ENCODE measurements at regions not wholly inside any gene's neighbourhood (a gene's known extent, or its start where the extent isn't known, plus 50 kb on each side); places are given as distances from the start of the nearest gene placed in this dataset.

DNA sequence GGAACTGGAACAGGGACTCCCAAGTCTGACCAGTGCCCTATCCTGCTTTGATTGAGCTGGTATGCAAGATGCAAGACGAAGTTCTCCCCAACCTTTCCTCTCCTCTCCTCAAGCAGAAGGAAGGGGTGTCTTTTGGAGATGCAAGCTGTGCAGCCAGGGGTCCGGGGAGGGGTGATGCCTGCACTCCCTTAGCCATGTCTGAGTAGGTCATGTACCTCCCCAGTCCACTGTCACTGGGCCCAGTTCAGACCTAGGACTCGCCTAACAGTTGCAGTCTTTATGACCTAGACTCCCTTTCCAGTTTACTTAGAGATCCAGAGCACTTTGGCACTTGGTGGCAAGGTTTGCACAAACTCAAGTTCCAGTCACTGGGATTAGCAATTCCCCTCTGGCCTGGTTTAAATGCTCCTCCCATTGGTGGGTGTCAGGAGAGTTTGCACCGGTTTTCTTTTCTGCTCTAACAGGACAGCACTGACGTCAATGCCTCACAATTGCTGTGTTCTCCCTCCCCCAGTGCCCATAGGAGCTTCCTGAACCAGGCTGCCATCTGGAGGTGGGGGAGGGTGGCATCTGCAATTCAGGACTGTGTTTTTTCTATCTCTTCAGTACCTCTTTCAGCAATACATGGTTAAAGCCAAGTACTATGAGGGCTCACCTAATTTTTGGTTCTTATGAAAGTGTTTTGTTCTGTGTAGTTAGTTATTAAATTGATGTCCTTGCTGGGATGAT is 782.2 kb downstream of the ARAP2 start:
- Mint-ChIP-seq H3K4me1 (no peaks in the 10 kb centered on the region), H3K36me3 (no peaks in the 10 kb centered on the region), H3K9me3 (peaks cover 0 to 18% (median 8%) of the 10 kb centered on the region in 7 donors), H3K27ac (no peak overlapping the region), H3K27me3 (ENCODE audit: low read depth in 3 of 3) (peaks cover 0 to 1% (median 1%) of the 10 kb centered on the region in 3 donors), H3K4me3 (no peak overlapping the region)
- no peaks in the 10 kb centered on the region for H3K79me2 ChIP-seq (ENCODE audit: insufficient read depth, low read length)
- peaks cover 6 to 7% of the 10 kb centered on the region in 2 donors for H3K9me3 ChIP-seq (replicated peaks in 1 of 2; ENCODE audit: control insufficient read depth in 1 of 2, insufficient read depth in 1 of 2, low read length in 2 of 2)
- no peak overlapping the region for H3K27ac ChIP-seq (ENCODE audit: low read depth in 1 of 2, low read length in 2 of 2)
- WGBS (ENCODE audit: insufficient coverage) = 100% methylated on average over 1 of the region's 5 CpGs
- H4K20me1 ChIP-seq (ENCODE audit: insufficient read depth, low read length) = no peaks in the 10 kb centered on the region
- TF ChIP-seq, protein P1, sequence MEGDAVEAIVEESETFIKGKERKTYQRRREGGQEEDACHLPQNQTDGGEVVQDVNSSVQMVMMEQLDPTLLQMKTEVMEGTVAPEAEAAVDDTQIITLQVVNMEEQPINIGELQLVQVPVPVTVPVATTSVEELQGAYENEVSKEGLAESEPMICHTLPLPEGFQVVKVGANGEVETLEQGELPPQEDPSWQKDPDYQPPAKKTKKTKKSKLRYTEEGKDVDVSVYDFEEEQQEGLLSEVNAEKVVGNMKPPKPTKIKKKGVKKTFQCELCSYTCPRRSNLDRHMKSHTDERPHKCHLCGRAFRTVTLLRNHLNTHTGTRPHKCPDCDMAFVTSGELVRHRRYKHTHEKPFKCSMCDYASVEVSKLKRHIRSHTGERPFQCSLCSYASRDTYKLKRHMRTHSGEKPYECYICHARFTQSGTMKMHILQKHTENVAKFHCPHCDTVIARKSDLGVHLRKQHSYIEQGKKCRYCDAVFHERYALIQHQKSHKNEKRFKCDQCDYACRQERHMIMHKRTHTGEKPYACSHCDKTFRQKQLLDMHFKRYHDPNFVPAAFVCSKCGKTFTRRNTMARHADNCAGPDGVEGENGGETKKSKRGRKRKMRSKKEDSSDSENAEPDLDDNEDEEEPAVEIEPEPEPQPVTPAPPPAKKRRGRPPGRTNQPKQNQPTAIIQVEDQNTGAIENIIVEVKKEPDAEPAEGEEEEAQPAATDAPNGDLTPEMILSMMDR (IDR thresholded peaks at IDR 0.05) = no peak
- H3K4me3 ChIP-seq (replicated peaks in 1 of 3; ENCODE audit: low read depth in 2 of 3, low read length in 3 of 3) = no peak overlapping the region
- H2AFZ ChIP-seq (ENCODE audit: insufficient read depth, low read depth, low read length, poor library complexity, severe bottlenecking) = no peak overlapping the region
- H3K4me2 ChIP-seq (replicated peaks; ENCODE audit: extremely low read depth, low read length, poor library complexity, severe bottlenecking) = no peak overlapping the region
- no peak for DNase-seq
- no peaks in the 10 kb centered on the region for H3K27me3 ChIP-seq (ENCODE audit: control insufficient read depth in 2 of 2, insufficient read depth in 2 of 2, low read length in 2 of 2)
- no peaks in the 10 kb centered on the region for H3K4me1 ChIP-seq (ENCODE audit: control insufficient read depth in 1 of 2, insufficient read depth in 2 of 2, low read length in 2 of 2)
- intact Hi-C loops (cut with micrococcal nuclease) = no loop called here
- no peak overlapping the region for H3K9ac ChIP-seq (ENCODE audit: insufficient read depth, low read length, poor library complexity, severe bottlenecking)
- no peaks in the 10 kb centered on the region for H3K36me3 ChIP-seq (replicated peaks in 1 of 2; ENCODE audit: control insufficient read depth in 1 of 2, insufficient read depth in 2 of 2, low read length in 2 of 2)

DNA sequence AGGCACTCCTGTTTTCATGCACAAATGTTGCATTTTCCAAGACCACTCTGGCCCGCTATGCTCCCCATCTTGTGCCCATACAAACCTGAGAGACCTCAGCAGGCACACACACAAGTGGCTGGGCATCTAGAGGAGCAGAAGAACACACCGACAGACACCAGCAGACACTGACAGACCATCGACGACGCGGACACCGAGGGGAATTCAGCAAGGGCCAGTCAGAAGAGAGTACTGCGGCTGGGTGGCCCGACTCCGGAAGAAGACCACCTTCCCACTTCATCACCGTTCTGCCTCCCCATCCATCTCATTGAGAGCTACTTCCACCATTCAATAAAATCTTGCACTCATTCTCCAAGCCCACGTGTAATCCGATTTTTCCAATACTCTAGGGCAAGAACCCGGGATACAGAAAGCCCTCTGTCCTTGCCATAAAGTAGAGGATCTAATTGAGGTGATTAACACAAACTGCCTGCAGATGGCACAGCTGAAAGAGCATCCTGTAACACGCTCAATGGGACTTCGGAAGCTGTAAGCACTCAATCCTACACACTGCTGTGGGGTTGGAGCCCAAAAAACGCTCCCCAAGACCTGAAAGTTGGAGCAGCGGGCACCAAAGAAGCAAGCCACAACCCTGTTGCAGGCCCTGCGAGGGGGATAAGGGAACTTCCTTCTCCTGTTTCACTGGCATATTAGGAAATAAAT is 780.9 kb downstream of the ARAP2 start:
- no peak overlapping the region for H3K9ac ChIP-seq (ENCODE audit: insufficient read depth, low read length, poor library complexity, severe bottlenecking)
- no peaks in the 10 kb centered on the region for H3K27me3 ChIP-seq (ENCODE audit: control insufficient read depth in 2 of 2, insufficient read depth in 2 of 2, low read length in 2 of 2)
- Mint-ChIP-seq H3K27me3 (ENCODE audit: low read depth in 3 of 3) (peaks cover 0 to 1% (median 1%) of the 10 kb centered on the region in 3 donors), H3K27ac (no peak overlapping the region), H3K36me3 (no peaks in the 10 kb centered on the region), H3K4me3 (no peak overlapping the region), H3K9me3 (peaks cover 0 to 18% (median 8%) of the 10 kb centered on the region in 7 donors), H3K4me1 (no peaks in the 10 kb centered on the region)
- H3K79me2 ChIP-seq (ENCODE audit: insufficient read depth, low read length) = no peaks in the 10 kb centered on the region
- TF ChIP-seq, protein P1 (IDR thresholded peaks at IDR 0.05) = no peak
- H3K36me3 ChIP-seq (replicated peaks in 1 of 2; ENCODE audit: control insufficient read depth in 1 of 2, insufficient read depth in 2 of 2, low read length in 2 of 2) = no peaks in the 10 kb centered on the region
- H3K4me1 ChIP-seq (ENCODE audit: control insufficient read depth in 1 of 2, insufficient read depth in 2 of 2, low read length in 2 of 2) = no peaks in the 10 kb centered on the region
- no peak overlapping the region for H2AFZ ChIP-seq (ENCODE audit: insufficient read depth, low read depth, low read length, poor library complexity, severe bottlenecking)
- WGBS (ENCODE audit: insufficient coverage) = over 99% methylated on average over 15 of the region's 19 CpGs
- no peak overlapping the region for H3K4me2 ChIP-seq (replicated peaks; ENCODE audit: extremely low read depth, low read length, poor library complexity, severe bottlenecking)
- no peaks in the 10 kb centered on the region for H4K20me1 ChIP-seq (ENCODE audit: insufficient read depth, low read length)
- peaks cover 6 to 7% of the 10 kb centered on the region in 2 donors for H3K9me3 ChIP-seq (replicated peaks in 1 of 2; ENCODE audit: control insufficient read depth in 1 of 2, insufficient read depth in 1 of 2, low read length in 2 of 2)
- DNase-seq = no peak
- H3K4me3 ChIP-seq (replicated peaks in 1 of 3; ENCODE audit: low read depth in 2 of 3, low read length in 3 of 3) = no peak overlapping the region
- intact Hi-C loops (cut with micrococcal nuclease) = no loop called here
- no peak overlapping the region for H3K27ac ChIP-seq (ENCODE audit: low read depth in 1 of 2, low read length in 2 of 2)
